Activated CD8-positive, alpha-beta memory T cell treated with anti-CD3 and anti-CD28 coated beads for 1 hour (primary cell): ENCODE measurements at regions not wholly inside any gene's neighbourhood (a gene's known extent, or its start where the extent isn't known, plus 50 kb on each side); places are given as distances from the start of the nearest gene placed in this dataset.

Experiments
- DNase-seq, 2 donors: peaks; one replicate each; pipeline ENCODE4 v3.0.0-alpha.2; 2020; ENCODE audit warnings: low read depth in 1 of 2; ENCODE audit errors: extremely low read depth in 1 of 2

- no peak for DNase-seq
Measured at GRCh38 chr6:100268326-100268725, 196.4 kb downstream of the SIM1 start.

DNA sequence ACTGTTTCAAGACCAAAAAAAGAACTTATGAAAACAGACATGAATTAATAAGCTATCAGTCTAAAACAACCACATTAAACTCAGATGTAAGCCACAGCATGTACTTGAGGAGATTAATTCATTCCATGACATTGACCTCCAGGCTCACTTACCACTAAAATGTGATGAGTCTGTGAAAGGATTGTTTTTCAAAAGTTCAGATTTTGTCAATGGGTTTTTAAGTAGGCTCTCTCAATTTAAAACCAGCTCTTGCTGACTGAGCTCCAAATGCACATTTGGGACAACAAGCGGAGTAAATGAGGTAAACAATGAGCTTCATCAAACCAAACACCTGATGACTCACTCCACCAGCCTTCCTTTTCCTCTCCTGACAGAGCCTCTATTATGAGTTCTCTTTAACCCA lies 197.0 kb downstream of the SIM1 start:
- DNase-seq, result no peak

GRCh38 chr6:100266494-100267401 lies 198.0 kb downstream of the SIM1 start:
- DNase-seq, result no peak

- DNase-seq, result no peak
Measured at GRCh38 chr6:100262086-100262485, 202.6 kb downstream of the SIM1 start.

- DNase-seq, result no peak
Measured at GRCh38 chr6:100261486-100261885, 203.2 kb downstream of the SIM1 start.

GRCh38 chr6:100260584-100260983 lies 204.1 kb downstream of the SIM1 start:
- no peak for DNase-seq

DNA sequence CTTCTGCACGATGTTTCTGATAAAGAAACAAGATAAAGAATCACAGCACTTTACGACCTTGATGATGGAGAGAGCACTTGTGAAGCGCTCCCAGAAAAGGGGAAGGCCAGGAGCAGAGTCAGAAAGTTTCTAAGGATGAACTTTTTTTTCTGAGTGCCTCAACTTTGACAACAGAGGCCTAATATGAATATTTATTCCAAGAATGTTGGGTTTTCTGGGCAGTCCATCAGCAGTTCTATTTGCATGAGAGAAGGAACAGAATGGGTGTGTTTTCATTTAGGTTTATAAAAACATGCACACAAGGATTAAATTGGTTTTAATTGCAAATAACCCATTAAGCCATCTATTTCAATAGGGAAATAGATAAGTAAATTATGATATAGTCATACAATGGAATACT lies 204.9 kb downstream of the SIM1 start:
- DNase-seq, result no peak

DNA sequence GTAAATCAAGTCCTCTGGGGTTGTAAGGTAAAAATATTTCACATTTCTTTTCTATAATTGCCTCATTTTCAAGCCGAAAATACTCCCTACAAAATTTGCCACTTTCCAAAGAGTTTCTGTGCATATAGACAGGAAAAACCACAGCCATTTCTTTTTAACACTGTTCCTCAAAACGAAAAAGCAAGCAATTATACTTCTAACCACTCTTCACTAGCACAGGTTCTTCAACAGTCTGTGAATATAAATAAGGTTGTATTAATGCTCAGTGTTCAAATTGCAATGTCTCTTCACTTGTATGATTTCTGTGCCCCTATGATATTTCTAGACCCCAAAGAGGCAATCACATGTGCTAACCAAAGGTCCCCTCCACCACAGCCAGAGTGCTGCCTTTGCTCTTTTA lies 206.0 kb downstream of the SIM1 start:
- no peak for DNase-seq

DNA sequence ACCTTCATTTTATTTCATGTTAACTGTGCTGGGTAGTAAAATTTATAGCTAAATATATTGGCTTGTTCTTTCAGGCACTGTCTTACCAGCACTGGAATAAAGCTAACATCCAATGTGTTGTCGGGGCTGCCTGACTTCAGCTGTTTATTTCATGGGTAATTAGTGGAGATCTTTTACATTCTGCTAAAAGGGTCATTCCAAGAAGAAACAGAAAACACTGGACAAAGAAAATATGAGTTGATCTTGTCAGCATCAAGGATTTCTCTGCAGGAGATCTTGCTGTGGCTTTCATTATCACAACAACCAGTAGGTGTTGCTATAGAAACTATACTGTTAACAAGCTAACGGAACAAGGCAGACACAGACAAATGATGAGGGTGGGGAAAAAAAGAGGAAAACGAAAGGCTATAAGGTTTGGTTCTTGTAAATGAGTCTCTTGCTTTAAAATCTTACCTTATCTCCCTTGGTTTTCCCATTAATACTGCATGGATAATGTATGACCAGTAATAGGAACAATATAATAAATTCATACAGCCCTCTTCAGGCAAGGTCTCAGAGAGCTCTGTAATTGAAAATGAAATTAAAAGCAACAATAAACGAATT lies 206.8 kb downstream of the SIM1 start:
- no peak for DNase-seq

DNA sequence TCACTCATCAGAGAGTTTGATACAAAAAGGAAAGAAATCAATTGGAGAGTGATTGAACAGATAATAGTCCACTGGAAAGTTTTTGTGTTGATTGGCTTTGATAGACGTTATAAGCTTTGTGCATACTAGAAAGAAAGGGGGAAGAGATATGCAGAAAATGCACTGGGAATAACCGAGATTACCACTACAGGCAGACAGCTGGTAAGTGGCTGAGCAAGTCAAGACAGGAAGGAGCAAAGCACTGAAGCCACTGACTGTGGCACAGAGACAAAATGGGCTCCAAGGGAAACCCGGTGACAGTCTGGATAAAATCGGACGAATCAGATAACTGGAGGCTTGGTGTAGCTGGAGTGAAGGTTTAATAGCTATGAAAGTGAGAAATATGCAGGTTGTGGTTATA lies 209.0 kb downstream of the SIM1 start:
- no peak for DNase-seq

GRCh38 chr6:100247123-100247522 lies 217.6 kb downstream of the SIM1 start:
- DNase-seq, result no peak

- DNase-seq, result no peak
Measured at GRCh38 chr6:100246206-100246605, 218.5 kb downstream of the SIM1 start.

DNA sequence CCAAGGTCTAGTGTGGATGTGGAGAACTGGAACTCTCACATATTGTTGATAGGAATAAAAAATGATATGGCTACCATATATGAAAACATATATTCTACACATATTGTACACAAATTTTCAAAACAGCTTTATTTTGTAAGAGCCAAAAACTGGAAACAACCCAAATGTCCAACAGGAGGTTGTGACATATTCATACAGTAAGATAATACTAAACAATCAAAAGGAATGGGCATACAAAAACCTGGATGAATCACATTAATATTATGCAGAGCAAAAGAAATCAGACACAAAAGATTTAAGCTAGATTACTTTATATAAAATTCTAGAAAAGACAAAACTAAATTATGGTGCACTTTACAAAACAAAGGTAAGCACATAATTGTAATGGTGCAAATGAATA lies 223.9 kb downstream of the SIM1 start:
- no peak for DNase-seq

GRCh38 chr6:100237821-100238220 lies 226.9 kb downstream of the SIM1 start:
- DNase-seq, result no peak

- DNase-seq, result no peak
Measured at GRCh38 chr6:100236389-100236788, 228.3 kb downstream of the SIM1 start.

GRCh38 chr6:100235631-100236030 lies 229.1 kb downstream of the SIM1 start:
- DNase-seq, result no peak

DNA sequence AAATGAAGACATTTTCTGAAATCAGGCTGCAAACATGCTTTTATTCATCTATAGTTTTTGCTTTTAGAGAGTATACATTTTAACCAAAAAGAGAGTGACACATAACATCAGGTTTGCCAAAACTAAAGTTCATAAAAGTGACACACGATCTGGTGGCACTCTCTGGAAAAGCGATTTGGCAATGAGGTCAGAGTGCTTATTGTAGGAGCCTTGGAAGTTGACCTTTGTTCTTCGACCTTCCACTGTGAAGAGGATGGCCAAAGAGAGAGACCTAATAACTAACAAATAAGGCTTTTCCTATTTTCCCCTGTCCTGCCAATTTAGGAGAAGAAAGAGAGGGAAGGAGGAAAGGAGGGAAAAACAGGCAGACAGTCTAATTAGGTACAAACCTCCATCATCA lies 230.1 kb downstream of the SIM1 start:
- no peak for DNase-seq

DNA sequence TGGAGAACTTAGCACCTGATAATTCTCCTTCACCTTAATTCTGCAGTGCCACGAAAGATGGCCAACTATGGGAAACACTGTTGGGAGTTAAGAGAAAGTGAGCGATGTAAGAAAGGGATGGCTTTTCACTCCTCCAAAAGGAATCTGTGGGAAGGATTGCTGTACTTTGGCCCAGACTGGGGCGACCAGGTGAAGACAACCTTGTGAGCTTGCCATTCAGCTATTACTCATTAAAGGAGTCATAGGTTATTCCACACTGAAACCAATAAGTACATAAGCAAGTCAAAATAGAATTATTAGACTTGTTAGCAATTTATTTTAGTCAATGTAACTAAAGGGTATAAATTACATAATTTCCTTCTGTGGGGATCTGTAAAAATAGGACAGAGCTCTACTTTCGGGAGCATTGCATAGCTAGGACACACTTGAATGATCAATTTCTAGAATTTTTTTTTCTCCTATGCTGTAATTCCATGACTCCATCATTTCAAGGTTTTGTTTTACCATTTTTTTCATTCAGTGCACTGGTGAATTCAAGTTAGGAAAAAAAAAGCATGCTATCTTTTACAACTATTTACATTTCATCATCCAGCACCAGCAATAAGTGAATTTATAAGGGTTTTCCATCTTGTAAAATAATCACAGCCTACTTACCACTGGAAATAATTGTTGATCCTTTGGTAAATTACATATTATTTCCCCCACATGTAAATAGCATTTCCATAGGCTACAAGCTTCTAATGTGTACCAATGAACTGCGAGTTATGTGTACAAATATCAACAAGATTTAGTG lies 231.7 kb downstream of the SIM1 start:
- DNase-seq, result no peak

GRCh38 chr6:100230953-100231316 lies 233.8 kb downstream of the SIM1 start:
- DNase-seq, result no peak

GRCh38 chr6:100230115-100230952 lies 234.4 kb downstream of the SIM1 start:
- DNase-seq, result no peak

DNA sequence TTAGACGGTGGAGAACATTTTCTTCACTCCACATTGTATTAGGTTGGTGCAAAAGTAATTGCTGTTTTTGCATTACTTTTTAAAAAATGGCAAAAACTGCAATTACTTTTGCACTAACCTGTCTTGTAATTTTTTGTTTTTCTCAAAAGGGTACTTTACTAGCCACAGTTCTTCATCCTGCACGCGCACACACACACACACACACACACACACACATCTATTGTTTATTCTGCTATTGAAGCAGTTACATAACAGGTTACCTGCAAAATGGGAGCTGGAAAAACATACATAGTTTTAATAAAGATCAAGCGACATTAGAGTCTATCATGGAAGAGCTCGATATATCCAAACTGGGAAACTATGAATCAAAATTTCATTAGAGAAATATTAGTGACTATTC lies 235.2 kb downstream of the SIM1 start:
- no peak for DNase-seq
